DMS153 treated with DMSO at 0.1 percent for 48 hours (cell line): ENCODE measurements at regions not wholly inside any gene's neighbourhood (a gene's known extent, or its start where the extent isn't known, plus 50 kb on each side); places are given as distances from the start of the nearest gene placed in this dataset.

ENCODE experiments used
- DNase-seq: peaks from one replicate; lab custom pipeline; 2025; ENCODE audit not compliant: unreplicated experiment; lab: John Stamatoyannopoulos, UW

DNA sequence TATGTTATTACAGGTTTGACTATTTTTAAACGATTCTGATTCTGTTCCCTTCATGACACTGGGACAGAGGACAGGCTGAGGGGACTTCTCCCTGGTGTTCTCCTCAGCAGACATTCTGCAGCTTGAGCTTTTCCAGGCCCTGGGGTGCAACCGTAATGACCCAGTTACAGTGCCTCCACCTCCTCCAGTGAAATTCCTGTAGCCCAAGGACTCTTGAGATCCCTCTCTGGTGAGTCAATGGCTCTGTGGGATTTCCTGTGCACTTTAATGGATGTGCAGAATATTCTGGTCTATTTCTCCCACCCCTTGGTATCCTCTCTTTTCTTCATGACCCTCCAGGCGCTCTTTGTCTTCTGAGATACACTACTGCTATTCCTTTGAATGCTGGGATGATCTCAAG lies 319.3 kb downstream of the INHBA start:
- no peak for DNase-seq

DNA sequence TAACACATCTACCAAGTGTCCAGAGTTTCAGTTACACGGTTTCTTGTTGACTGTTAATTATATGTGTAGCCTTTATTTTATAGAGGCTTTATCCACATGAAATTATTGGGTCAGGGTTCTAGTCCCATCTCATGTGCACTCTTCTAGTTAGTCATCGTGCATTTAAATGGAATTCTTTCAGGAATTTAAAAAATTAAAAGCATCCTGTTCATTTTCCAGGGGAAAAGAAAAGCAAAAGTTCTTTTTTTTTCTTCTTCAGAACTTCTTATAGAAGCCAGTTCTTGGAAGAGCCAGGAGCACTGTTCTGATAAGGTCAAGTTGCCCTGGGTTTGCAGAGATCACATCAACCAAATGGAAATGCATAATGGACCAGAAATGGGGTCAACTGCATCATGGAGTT lies 324.7 kb downstream of the INHBA start:
- DNase-seq: no peak

DNA sequence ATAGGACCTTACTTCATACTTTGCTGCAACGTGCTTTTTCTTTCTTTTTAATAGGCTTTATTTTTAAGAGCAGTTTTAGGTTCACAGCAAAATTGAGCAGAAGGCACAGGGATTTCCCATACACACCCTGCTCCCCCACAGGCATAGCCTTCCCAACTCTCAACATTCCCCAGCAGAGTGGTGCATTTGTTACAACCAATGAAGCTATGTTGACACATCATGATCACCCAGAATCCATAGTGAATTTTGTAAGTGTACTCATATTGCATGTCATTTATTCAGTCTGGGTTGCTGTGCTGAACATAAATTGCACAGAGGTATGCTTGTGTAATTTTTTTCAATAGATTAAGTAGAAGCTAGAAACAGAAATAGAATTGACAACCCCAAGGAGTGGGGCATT lies 327.3 kb downstream of the INHBA start:
- no peak for DNase-seq

DNA sequence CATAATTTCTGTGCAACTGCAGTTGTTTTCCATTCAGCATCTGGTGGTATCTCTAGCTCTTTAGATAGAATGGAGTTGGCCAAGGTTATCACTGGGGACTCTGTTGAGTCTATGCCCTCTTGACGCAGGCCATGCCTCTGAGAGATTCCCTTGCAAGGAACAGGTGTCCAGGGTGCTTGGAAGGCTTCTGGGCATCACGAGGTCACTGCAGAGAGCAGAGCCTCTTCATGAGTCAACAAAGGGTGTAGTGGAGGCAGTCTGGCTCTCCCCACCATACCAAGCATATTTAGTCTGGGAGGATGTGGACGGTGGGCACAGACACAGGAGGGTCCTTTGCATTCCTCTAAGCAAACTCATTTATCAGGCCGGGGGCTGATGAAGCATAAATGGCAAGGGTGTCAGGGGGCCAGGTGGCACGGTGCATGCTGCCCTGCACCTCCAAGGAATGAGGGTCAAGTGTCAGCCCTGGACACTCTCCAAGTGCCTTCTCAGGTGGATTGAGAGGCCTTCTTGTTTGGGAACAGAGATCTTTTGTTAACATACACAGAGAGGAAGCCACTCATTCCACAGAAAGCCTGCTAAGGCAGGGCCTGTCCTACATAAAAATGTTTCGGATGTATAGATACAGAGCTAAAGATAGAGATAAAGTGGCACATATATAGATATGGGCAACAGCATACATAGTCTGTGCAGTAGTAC lies 328.6 kb downstream of the INHBA start:
- no peak for DNase-seq

DNA sequence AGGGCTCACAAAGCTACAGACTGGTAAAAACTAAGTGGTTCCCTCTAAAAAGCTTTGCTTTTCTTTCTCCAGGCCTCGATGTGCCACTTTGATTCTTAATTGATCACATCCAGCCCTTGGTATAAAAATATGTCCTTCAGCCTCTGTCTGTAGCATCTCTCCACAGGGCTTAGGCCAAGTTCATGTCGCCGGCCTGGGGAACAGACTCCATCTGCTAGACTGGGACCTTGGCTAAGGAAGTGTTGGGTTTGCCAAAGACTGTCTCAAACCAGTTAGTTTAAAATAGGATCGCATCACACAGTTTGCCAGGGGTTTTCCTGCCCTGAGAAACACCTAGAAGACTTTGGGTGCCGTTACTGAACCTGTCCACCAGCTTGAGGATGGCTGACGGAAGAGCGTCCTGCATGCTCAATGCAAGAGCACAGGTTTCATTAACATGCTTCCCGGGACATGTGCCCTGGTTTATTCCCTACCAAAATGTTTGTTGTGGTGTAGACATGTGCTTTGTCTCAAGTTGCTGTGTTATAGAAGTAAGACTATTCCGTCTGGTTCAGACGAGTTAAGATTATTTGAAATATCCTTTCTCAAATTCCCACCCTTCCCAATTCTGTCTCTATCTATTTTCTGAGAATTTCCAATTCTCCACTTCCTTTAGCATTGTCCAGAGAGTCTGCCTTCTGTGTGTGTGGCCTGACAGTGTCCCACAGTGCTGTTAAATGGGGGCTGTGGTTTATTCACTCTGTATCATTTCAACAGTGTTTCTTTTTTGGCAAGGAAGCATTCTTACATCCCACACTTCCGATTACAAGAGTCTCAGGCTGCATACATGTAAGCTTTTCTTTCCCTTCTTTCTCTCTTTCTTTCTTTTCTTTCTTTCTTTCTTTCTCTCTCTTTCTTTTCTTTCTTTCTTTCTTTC lies 334.7 kb downstream of the INHBA start:
- no peak for DNase-seq

DNA sequence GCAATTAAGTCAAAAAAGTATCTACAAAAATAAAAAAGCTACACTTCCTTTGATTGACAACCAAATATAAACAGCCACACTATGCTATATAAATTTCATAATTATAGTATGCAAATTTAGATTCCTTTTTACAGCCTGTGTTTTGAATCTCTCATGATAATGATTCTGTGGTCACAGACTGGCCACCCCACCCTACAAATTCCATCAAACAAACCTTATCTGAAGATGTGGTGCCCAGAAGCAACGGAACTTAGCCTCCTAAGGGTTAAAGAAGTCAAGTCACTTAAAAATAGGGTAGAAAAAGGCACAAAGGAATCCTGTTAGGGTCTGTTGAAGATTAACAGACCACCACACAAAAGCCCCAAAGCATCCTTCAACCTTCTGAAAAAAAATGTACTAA lies 351.8 kb downstream of the INHBA start:
- no peak for DNase-seq

DNA sequence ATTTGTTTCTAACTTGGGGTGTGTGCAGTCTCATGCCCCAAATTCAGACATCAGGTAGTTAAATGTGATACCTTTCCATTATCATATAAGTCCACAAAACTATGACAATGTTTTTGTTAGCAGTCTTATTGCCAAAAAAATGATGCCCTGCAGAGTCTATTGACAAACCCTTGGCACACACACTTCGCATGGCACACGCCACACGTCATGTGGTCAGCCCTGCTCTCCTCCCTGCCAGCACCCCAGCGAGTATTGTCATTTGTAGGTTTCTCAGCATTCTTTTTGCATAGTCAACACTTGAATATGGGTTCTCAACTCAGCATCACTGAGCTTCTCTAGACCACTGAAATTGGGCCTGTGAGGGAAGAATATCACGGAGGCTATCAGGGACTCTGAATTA lies 356.0 kb downstream of the INHBA start:
- no peak for DNase-seq

DNA sequence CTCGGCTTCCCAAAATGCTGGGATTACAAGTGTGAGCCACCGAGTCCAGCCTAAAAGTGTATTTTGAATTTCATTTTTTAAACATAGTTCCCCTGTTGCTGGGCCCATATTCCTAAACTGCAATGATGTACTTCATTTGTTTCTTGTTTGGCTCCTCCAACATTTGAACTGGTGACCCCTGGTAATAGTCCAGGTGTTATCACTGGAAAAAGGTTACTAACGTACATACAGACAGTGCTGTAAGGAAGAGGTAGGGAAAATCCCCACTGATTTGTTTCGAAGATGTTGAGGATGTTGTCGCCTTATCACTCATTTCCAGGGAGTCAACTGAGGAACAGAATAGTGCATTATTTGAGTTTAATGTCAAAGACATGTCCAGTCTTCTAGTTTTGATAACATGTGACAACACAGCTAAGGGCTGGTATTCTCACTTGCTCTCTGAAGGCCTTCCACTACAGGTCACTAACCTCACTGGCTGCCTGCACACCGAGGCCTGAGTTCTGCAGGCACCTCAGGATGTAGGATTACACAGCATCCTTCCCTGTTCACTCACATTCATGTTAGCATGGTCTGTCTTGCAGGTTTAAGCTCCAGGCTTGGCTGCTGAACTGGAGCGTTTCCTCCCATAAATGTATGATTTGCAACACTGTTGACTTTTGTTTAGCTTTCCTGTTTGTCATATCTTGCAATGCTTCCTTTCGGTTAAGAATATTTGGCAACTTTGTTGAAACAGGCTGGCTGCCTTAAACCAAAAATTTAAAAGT lies 362.8 kb downstream of the INHBA start:
- DNase-seq: no peak

DNA sequence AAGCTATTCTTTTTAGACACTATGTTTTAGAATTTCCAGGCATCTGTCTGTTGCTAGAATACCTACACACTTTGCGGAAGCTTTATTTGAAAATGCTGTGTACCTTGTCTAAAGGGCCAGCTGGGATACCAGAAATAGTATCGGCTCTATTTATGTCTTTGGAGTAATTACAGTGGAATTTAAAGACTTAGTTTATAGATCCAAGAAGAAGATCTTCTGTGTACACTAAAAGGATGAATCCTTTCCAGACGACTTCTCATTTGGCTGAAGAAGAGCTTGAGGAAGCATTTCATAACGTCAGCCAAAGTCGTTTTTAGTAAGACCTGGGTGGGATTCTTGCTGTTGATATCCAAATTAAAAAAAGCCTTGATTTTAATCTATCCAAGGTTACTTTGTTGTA lies 365.9 kb downstream of the INHBA start:
- DNase-seq: no peak

DNA sequence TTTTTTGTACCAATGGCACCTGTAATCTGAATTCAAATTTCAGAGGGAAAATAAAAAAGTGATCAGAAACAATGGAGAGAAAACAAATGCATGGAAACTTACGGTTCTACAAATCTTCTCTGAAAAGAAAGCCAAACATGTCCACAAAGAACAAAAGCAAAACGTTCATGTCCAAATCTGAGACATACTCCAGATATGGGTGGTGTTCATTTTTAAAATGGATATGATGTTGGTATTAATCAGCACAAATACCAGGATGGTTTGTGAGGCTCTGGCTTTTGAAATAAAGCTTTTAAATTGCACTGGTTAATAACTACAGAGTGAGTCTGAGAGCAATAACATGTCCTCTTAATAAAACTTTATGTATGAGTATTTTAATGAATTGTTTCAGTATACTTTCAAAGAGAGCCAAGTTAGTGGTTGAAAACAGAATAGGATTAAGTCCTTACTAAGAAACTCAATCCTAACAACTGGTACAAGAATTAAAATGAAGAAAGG lies 366.4 kb downstream of the INHBA start:
- DNase-seq: no peak

DNA sequence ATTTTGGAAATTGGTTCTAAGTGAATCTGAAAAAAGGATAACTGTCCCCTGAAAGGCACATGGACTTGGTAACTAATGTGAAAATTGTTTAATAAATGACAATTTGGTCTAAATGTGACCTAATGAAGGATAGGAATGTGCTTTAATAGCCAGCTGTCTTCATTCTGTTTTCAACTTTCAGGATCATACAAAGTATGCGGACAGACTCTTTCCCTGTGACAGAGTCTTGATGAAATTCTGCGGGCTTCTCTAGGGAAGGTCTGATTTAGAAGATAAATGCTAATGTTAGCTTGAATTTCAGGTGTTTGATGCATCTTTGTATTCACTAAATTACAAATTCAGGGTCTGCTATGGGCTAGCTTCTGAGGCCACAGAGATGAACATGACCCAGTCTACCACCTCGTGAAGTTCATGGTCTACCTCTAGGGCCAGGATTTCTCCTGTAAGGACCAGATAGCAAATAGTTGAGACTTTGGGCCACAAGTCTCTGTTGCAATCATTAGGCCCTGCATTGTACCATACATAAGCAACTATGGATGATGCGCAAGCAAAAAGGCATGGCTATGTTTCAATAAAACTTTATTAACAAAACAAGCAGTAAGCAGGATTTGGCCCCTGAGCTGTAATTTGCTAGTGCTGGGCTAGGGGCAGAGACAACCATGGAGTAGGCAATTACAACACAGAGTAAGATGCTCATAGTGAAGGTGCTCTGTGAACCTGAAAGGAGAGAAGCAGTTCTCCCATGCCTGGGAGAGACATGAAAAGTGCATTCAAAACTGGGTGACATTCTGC lies 368.6 kb downstream of the INHBA start:
- no peak for DNase-seq

DNA sequence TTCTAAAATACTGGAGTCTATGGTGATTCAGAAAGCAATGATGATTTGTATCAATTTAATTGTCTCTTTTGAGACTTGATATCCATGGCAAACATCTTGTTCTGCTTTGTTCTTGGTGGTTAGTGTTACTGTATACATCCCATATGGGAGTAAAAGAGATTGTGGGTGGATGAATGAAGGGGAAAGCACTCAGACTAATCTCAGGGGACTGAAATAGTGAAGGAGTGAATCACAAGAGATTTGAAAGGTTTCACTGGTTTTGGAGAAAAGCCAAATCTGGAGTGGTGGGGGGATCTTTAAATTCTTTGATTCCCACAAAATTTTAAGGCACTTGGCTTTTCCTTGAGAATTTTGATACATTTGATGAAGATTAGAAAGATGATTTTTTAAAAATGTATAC lies 369.4 kb downstream of the INHBA start:
- DNase-seq: no peak

DNA sequence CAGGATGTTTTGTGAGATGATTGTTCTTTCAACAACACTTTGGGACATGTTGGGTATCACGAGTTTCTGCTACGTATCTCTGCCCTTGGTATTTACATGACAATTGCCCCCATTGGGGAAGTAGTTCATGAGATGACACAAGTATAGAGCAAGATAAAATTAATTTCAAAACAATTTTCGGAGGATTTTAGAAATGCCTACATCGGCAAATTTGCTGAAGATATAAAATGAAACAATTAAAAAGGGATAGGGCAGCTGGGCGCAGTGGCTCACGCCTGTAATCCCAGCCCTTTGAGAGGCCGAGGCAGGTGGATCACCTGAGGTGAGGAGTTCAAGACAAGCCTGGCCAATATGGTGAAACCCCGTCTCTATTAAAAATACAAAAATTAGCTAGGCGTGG lies 371.7 kb downstream of the INHBA start:
- DNase-seq: no peak

DNA sequence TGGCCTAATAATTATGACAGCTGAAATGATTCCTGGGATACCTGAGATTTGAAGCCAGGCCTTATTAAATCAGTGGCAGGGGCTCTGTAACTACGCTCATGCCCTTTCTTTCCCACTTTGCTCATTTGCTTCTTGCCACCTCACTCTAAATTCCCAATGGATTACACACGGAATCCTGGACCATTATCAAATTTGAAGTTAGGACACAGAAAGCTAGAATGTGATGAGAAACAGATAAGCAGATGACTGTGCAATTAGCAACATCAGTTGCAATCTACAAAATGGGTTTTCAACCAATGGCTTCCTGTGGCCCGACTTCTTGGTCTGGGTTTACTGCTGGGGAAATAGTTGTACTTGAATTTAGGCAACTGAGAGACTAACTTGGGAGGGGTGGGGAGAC lies 374.3 kb downstream of the INHBA start:
- DNase-seq: no peak

DNA sequence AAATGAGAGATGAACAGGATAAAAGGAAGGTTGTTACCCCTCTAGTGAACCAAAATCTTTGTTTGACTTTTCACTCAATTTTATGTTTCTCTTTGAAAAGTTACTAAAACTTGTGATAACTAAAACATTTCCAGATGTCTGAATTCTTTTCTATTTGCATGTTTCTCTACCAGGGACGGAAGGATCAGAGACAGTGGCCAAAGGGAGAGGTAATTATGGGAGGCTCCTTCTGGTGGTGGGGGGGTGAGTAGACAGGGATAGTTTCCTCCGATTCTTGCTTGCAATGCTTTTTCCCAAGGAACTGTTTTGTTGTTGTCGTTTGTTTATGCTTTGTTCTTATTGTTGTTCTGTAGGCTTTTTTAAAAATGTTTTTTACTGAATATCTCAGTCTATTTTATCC lies 374.8 kb downstream of the INHBA start:
- no peak for DNase-seq

DNA sequence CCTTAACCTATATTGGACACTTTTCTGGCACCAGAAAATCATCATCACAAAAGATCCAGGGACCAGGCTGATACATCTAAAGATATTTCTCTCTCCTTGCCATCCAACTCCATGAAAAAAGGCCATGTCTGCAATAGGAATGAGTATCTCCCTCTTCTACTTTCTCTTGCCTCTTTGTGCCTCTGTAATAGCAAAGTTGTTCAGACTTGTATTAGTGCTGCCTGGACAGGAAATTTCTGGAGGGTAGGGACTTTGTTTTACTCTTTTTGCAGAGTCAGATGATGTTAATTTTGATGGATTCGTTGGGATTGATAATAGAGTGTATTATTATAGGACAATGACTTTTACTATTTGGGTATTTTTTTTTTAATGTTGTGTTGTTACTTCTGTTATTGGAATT lies 376.3 kb downstream of the INHBA start:
- no peak for DNase-seq

DNA sequence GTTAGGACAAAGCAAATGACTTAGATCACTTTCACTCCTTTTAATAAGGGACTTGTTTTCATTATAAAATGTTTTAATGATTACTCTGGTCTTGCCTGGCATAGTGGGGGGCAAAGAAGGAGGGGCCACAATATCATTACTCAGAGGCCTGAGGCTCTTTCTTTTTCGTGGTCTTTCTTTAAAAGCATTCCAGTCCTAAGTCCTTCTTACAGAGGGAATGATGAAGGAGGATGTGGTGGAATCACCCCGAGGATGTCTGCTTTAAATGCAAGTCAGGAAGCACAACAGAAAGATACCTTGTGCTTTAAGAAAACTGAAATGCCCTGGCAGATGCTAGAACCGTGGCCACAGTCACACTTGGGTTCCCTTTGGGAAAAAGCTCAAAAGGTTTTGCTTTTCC lies 379.1 kb downstream of the INHBA start:
- no peak for DNase-seq

DNA sequence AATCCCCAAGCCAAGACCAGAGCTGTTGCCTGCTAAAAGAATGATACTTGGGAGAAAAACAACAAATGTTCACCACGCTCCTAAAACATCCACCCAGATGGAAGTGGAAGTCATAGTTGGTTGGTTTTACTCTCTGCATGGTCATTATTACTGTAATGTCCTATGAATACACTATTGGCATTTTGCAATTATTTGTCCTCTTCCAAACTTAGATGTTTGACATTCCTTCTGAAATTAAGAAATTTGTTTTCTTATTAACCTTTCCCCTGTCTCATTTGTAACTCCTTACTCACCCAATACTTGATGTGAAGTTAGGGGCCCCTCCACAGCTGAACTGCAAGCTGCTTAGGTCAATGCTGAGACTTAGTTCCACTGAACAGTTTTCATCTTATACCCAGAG lies 383.3 kb downstream of the INHBA start:
- DNase-seq: no peak

DNA sequence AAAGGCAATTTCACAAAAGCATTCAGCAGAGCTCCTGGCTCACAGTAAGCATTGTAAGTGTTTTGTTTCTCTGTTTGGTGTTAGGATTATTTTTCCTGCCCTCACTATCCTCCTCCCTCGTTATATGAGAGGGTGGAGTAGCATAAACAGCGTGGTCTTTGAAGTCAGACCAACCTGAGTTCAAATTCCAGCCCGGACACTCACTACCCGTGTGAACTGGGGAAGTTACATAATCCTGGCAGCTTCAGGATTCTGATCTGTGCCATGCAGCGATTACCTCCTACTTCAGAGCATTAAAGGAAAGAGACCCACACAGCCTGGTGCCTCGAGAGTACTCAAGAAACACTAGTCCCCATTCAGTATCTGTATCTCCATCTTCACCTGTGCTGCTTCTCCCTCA lies 386.5 kb downstream of the INHBA start:
- no peak for DNase-seq

DNA sequence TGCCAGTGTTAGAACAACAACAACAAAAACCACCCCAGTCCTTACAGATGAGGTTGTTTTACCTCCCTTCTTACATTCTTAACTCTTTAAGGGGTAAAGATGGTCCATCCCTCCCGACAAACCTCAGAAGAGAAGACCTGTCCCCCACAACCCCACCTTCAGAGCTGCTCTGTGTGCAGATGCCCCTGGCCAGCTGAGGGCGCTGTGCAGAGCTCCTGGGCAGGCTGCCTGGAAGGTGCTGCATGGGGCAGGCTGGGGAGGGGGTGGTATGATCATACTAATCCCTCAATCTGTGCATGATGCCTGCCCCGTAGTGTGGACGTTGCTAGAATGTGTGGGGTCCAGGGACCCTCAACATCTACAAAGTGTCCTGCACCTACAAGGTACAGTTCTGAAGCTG lies 387.1 kb downstream of the INHBA start:
- no peak for DNase-seq

DNA sequence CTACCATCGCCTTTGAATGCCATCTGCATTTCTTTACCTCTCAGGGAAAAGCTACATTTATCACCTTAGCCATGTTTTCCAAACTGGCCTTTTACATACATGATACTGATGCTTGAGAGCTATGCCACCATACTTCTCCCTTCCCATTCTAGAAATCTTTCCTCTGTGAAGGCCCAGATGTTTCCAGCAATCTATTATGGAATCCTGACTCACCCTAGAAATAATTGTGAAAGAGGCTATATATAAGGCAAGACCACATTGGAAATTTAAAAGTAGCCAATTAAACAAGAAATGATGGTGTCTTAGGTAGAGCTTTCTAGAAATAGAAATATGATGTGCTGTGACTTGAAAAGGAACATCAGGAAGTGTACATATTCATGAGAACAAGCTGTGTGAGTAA lies 389.7 kb downstream of the INHBA start:
- no peak for DNase-seq
